PC-9 (cell line): ENCODE measurements at regions not wholly inside any gene's neighbourhood (a gene's known extent, or its start where the extent isn't known, plus 50 kb on each side); places are given as distances from the start of the nearest gene placed in this dataset.

Experiments used
- BruUV-seq: library from RNA; stranded (reverse); fragments of 400-500 nt; replicated peaks from 2 replicates; lab custom pipeline; 2021; lab: Mats Ljungman, UMichigan
- CTCF ChIA-PET: fragments of 300-600 bp; sonication (Branson Sonifier 250); formaldehyde crosslinking; loops from one replicate; lab custom pipeline; 2022; ENCODE audit warnings: antibody characterized with exemption; lab: Charles Lee
- POLR2A ChIA-PET: fragments of 300-600 bp; sonication (Branson Sonifier 250); formaldehyde crosslinking; loops from one replicate; lab custom pipeline; 2022; ENCODE audit warnings: antibody characterized with exemption; ENCODE audit not compliant: unreplicated experiment; lab: Charles Lee
- DNase-seq, 2 experiments: peaks; one replicate each; pipeline versions ENCODE4 v3.0.0 to v3.0.0-alpha.2; 2015 to 2022; ENCODE audit warnings: mixed read lengths in 1 of 2
- H2AFZ ChIP-seq: fragments of 200-600 bp; sonication (generic); 2 replicates; pipeline ENCODE4 v1.8.1; 2017; ENCODE audit warnings: antibody characterized with exemption
- H3F3A ChIP-seq: fragments of 200-600 bp; sonication (generic); 2 replicates; pipeline ENCODE4 v1.8.1; 2017; ENCODE audit warnings: antibody characterized with exemption, mild to moderate bottlenecking, low read depth; ENCODE audit not compliant: insufficient read depth
- H3K27ac ChIP-seq: fragments of 200-600 bp; sonication (generic); 2 replicates; pipeline ENCODE4 v1.6.1; 2016; ENCODE audit warnings: mixed run types
- H3K27me3 ChIP-seq: fragments of 200-600 bp; sonication (generic); 2 replicates; pipeline ENCODE4 v1.6.1; 2016; ENCODE audit warnings: low read depth, mixed run types; ENCODE audit not compliant: insufficient read depth
- H3K36me3 ChIP-seq: fragments of 200-600 bp; sonication (generic); 2 replicates; pipeline ENCODE4 v1.6.1; 2016; ENCODE audit warnings: low read depth, mixed run types
- H3K4me1 ChIP-seq: fragments of 200-600 bp; sonication (generic); replicated peaks from 2 replicates; pipeline ENCODE4 v1.6.1; 2016; ENCODE audit warnings: mixed run types; ENCODE audit not compliant: insufficient read depth
- H3K4me2 ChIP-seq: fragments of 200-600 bp; sonication (generic); 2 replicates; pipeline ENCODE4 v1.6.1; 2017; ENCODE audit warnings: mixed run types
- H3K4me3 ChIP-seq: fragments of 200-600 bp; sonication (generic); 2 replicates; pipeline ENCODE4 v1.6.1; 2016; ENCODE audit warnings: mixed run types
- H3K79me2 ChIP-seq: fragments of 200-600 bp; sonication (generic); 2 replicates; pipeline ENCODE4 v1.6.1; 2017; ENCODE audit warnings: low read depth, mixed run types
- H3K9me2 ChIP-seq: fragments of 200-600 bp; sonication (generic); 2 replicates; pipeline ENCODE4 v1.8.1; 2017; ENCODE audit warnings: mild to moderate bottlenecking; ENCODE audit not compliant: insufficient read depth
- H3K9me3 ChIP-seq: fragments of 200-600 bp; sonication (generic); 2 replicates; pipeline ENCODE4 v1.8.1; 2016; ENCODE audit warnings: low read depth; ENCODE audit not compliant: insufficient read depth
- H4K20me1 ChIP-seq: fragments of 200-600 bp; sonication (generic); 2 replicates; pipeline ENCODE4 v1.8.1; 2017; ENCODE audit not compliant: insufficient read depth
- EZH2 ChIP-seq: fragments of 200-600 bp; sonication (generic); IDR thresholded peaks from 2 replicates; pipeline ENCODE4 v1.8.0; 2017; ENCODE audit warnings: antibody characterized with exemption, low read depth
- intact Hi-C: fragments of 100-400 bp; cut with micrococcal nuclease; formaldehyde crosslinking; loops from one replicate; pipeline ENCODE4 v1.10.0; 2022; ENCODE audit not compliant: unreplicated experiment
- TF ChIP-seq, protein P1 (sequence below): fragments of 200-600 bp; sonication (generic); conservative IDR thresholded peaks from 2 replicates; pipeline ENCODE4 v1.6.1; 2017; ENCODE audit warnings: mixed run types, antibody characterized with exemption, mild to moderate bottlenecking, moderate library complexity

DNA sequence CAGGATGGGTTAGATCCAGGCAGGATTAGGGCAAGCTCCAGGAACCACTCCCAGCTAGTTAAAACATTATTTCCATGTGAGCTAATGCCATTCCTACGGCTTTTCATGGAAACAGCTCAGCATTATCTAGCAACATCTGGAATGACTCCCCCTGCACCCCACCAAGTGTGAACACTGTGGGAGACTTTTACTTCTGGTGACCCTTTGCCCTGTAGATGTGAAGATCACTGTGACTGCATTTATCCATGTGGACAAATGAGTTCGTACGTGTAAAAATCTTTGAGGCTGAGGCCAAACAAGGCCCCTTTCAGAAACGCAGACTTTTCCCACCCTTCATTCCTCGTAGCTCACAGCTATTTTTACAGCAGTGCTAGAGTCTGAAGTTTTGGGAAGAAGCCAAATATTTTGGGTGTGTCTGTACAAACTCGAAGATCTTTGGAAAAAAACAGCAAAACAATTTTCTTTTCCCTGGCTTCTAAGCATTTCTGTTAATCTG is 221.8 kb upstream of the SOX4 start:
- 0 out of 2 replicates have a peak overlapping the region, but pooled peaks have one; percentile 4 for H3K4me2 ChIP-seq
- peaks cover 8% of the 10 kb centered on the region for H3K4me1 ChIP-seq
- no peak overlapping the region for H2AFZ ChIP-seq
- intact Hi-C loops: no loop called here
- no peaks in the 10 kb centered on the region; the same call in 1 of the 2 replicates for H3F3A ChIP-seq
- POLR2A ChIA-PET: no interaction called here
- no peaks in the 10 kb centered on the region for H4K20me1 ChIP-seq
- H3K27me3 ChIP-seq: no peaks in the 10 kb centered on the region
- no peak for DNase-seq
- no peaks in the 10 kb centered on the region for H3K36me3 ChIP-seq
- no TSS peak for BruUV-seq
- TF ChIP-seq EZH2: no peak
- TF ChIP-seq, protein P1, sequence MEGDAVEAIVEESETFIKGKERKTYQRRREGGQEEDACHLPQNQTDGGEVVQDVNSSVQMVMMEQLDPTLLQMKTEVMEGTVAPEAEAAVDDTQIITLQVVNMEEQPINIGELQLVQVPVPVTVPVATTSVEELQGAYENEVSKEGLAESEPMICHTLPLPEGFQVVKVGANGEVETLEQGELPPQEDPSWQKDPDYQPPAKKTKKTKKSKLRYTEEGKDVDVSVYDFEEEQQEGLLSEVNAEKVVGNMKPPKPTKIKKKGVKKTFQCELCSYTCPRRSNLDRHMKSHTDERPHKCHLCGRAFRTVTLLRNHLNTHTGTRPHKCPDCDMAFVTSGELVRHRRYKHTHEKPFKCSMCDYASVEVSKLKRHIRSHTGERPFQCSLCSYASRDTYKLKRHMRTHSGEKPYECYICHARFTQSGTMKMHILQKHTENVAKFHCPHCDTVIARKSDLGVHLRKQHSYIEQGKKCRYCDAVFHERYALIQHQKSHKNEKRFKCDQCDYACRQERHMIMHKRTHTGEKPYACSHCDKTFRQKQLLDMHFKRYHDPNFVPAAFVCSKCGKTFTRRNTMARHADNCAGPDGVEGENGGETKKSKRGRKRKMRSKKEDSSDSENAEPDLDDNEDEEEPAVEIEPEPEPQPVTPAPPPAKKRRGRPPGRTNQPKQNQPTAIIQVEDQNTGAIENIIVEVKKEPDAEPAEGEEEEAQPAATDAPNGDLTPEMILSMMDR: no peak
- H3K27ac ChIP-seq: no peak overlapping the region
- CTCF ChIA-PET: no interaction called here
- H3K9me3 ChIP-seq: no peaks in the 10 kb centered on the region
- no peaks in the 10 kb centered on the region for H3K79me2 ChIP-seq
- no peaks in the 10 kb centered on the region for H3K9me2 ChIP-seq
- no peak overlapping the region for H3K4me3 ChIP-seq

DNA sequence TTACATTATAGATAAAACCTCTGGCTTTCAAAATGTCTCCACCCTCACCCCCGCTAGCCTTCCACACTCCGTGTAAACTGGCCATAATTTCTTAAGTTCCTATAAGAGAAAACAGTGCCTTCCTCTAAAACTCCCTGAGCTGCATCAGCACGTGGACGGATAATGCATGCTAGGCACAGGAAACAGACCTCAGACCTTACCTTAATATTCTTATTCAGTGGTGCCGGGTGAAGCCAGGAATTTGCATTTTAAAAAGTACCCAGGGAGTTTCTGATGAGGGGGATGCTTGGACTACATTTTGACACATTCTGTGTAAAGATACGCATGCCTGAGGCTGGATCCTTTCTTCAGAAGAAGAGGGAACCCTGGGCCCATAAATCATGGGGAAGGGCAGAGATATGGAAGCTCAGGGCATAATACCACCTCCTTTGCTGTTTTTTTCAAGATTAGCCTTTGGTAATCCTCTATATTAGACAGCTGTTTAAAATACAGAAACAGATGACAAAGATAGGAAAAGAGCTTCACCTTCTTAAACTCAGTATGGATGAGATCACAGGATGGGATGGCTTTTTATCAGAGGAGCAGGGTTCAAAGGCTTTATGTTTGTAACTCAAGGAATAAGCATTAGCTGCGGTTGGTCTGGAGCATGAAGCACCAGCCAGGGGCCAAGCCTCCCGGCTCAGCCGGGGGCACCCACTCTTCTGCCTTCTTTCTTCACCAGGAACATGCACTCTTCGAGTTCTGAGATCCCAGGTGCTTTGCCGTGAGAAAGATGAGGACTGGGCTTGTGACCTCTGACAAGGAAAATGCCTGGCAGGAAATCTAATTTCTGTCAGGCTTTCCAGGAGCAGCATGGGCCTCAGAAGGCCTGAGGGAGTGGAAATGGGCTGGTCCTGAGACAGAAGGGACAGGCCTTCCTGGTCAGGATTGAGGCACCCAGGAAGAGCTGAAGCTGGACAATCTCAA is 218.1 kb upstream of the SOX4 start:
- no peak for TF ChIP-seq EZH2
- TF ChIP-seq, protein P1: no peak
- no TSS peak for BruUV-seq
- no peak overlapping the region for H3K4me2 ChIP-seq
- no peak overlapping the region for H2AFZ ChIP-seq
- no peaks in the 10 kb centered on the region; the same call in 1 of the 2 replicates for H3F3A ChIP-seq
- POLR2A ChIA-PET: interaction anchor here (0.6 kb wide), 1 partner anchor 185 kb away, joined by 4 read pairs; no protein-coding TSS in a partner anchor
- no peaks in the 10 kb centered on the region for H3K36me3 ChIP-seq
- intact Hi-C loops: no loop called here
- no peaks in the 10 kb centered on the region for H3K79me2 ChIP-seq
- no peak overlapping the region for H3K4me3 ChIP-seq
- no peaks in the 10 kb centered on the region for H3K27me3 ChIP-seq
- H3K9me3 ChIP-seq: no peaks in the 10 kb centered on the region
- no peaks in the 10 kb centered on the region for H3K9me2 ChIP-seq
- CTCF ChIA-PET: no interaction called here
- H3K4me1 ChIP-seq: peaks cover 12% of the 10 kb centered on the region
- H3K27ac ChIP-seq: no peak overlapping the region
- DNase-seq: no peak
- no peaks in the 10 kb centered on the region for H4K20me1 ChIP-seq

GRCh38 chr6:21377356-21377755 is 216.2 kb upstream of the SOX4 start:
- no TSS peak for BruUV-seq
- peaks cover 23% of the 10 kb centered on the region for H3K4me1 ChIP-seq

More at GRCh38 chr6:21377356-21377755, 216.2 kb upstream of the SOX4 start:
- DNase-seq: peak in 1 of 2 experiments; percentile 5
- Histone ChIP-seq H3K4me3 (no peak overlapping the region), H3F3A (peaks cover 7% of the 10 kb centered on the region), H3K36me3 (no peaks in the 10 kb centered on the region), H3K27me3 (no peaks in the 10 kb centered on the region), H3K27ac (no peak overlapping the region), H3K9me2 (no peaks in the 10 kb centered on the region), H3K79me2 (no peaks in the 10 kb centered on the region), H4K20me1 (no peaks in the 10 kb centered on the region), H2AFZ (no peak overlapping the region), H3K9me3 (no peaks in the 10 kb centered on the region), H3K4me2 (no peak overlapping the region)
- intact Hi-C loops: no loop called here
- TF ChIP-seq EZH2: no peak
- TF ChIP-seq, protein P1: no peak
- ChIA-PET POLR2A (no interaction called here), CTCF (no interaction called here)
